GM23338 (cell line): ENCODE measurements at regions not wholly inside any gene's neighbourhood (a gene's known extent, or its start where the extent isn't known, plus 50 kb on each side); places are given as distances from the start of the nearest gene placed in this dataset.

Experiments
- ATAC-seq: fragments of 200-7000 bp; cut with Tn5 transposase; 3 replicates; pipeline ENCODE4 v1.9.1; 2020
- DNase-seq: peaks from one replicate; pipeline ENCODE4 v3.0.0-alpha.2; 2015; ENCODE audit warnings: low spot score
- H2AFZ ChIP-seq: fragments of 200-600 bp; sonication (generic); 2 replicates; pipeline ENCODE4 v1.8.0; 2016; ENCODE audit warnings: antibody characterized with exemption, mild to moderate bottlenecking, moderate library complexity
- H3F3A ChIP-seq: fragments of 200-600 bp; sonication (generic); replicated peaks from 2 replicates; pipeline ENCODE4 v1.8.0; 2017; ENCODE audit warnings: antibody characterized with exemption, mixed run types, low read depth
- H3K27ac ChIP-seq: fragments of 200-600 bp; sonication (generic); 2 replicates; pipeline ENCODE4 v1.6.1; 2016; ENCODE audit warnings: low read depth
- H3K27me3 ChIP-seq: fragments of 200-600 bp; sonication (generic); 2 replicates; pipeline ENCODE4 v1.8.0; 2016; ENCODE audit warnings: mild to moderate bottlenecking, mixed run types, moderate library complexity; ENCODE audit not compliant: insufficient read depth
- H3K36me3 ChIP-seq: fragments of 200-600 bp; sonication (generic); 2 replicates; pipeline ENCODE4 v1.8.0; 2016; ENCODE audit warnings: mild to moderate bottlenecking; ENCODE audit not compliant: insufficient read depth
- H3K4me1 ChIP-seq: fragments of 200-600 bp; sonication (generic); 2 replicates; pipeline ENCODE4 v1.8.0; 2016; ENCODE audit warnings: mild to moderate bottlenecking, moderate library complexity; ENCODE audit not compliant: insufficient read depth
- H3K4me2 ChIP-seq: fragments of 200-600 bp; sonication (generic); 2 replicates; pipeline ENCODE4 v1.7.1; 2017; ENCODE audit warnings: mixed run types
- H3K4me3 ChIP-seq: fragments of 200-600 bp; sonication (generic); 2 replicates; pipeline ENCODE4 v1.6.1; 2016; ENCODE audit warnings: mixed run types
- H3K79me2 ChIP-seq: fragments of 200-600 bp; sonication (generic); replicated peaks from 2 replicates; pipeline ENCODE4 v1.8.0; 2017; ENCODE audit warnings: mild to moderate bottlenecking; ENCODE audit not compliant: insufficient read depth
- H3K9me2 ChIP-seq: fragments of 200-600 bp; sonication (generic); 2 replicates; pipeline ENCODE4 v1.8.0; 2017; ENCODE audit not compliant: insufficient read depth
- H4K20me1 ChIP-seq: fragments of 200-600 bp; sonication (generic); replicated peaks from 2 replicates; pipeline ENCODE4 v1.8.0; 2017; ENCODE audit warnings: mild to moderate bottlenecking; ENCODE audit not compliant: insufficient read depth
- H3K27ac Mint-ChIP-seq: 2 replicates; pipeline ENCODE4 v1.8.0; 2020; ENCODE audit warnings: inconsistent platforms, mild to moderate bottlenecking, moderate library complexity, mixed read lengths
- H3K27me3 Mint-ChIP-seq: 3 replicates; pipeline ENCODE4 v1.8.0; 2022; ENCODE audit warnings: low read depth, mild to moderate bottlenecking, moderate library complexity, mixed read lengths, inconsistent platforms; ENCODE audit not compliant: insufficient read depth, poor library complexity
- H3K36me3 Mint-ChIP-seq: 3 replicates; pipeline ENCODE4 v1.8.0; 2021; ENCODE audit warnings: low read depth, mild to moderate bottlenecking, inconsistent platforms, moderate library complexity, mixed read lengths
- H3K4me1 Mint-ChIP-seq: 3 replicates; pipeline ENCODE4 v1.8.0; 2020; ENCODE audit warnings: mild to moderate bottlenecking, inconsistent platforms, mixed read lengths
- H3K4me3 Mint-ChIP-seq: 3 replicates; pipeline ENCODE4 v1.8.0; 2021; ENCODE audit warnings: moderate library complexity, mild to moderate bottlenecking, inconsistent platforms, mixed read lengths
- H3K9me3 Mint-ChIP-seq: 3 replicates; pipeline ENCODE4 v1.8.0; 2020; ENCODE audit warnings: moderate library complexity, mild to moderate bottlenecking, inconsistent platforms, mixed read lengths
- CTCF ChIP-seq, 2 experiments: fragments of 200-600 bp in 1 of 2; sonication (generic) in 1 of 2; conservative IDR thresholded peaks; 2 replicates each; pipeline versions ENCODE4 v1.5.1 to v1.6.1; 2016 to 2017; ENCODE audit warnings: antibody characterized with exemption in 2 of 2, low read depth in 2 of 2, mild to moderate bottlenecking in 2 of 2, moderate library complexity in 1 of 2
- EZH2phosphoT487 ChIP-seq: fragments of 200-600 bp; sonication (generic); IDR thresholded peaks from one replicate; pipeline ENCODE4 v1.8.1; 2018; ENCODE audit warnings: antibody characterized with exemption; ENCODE audit not compliant: unreplicated experiment
- JUNB ChIP-seq: IDR thresholded peaks from one replicate; pipeline ENCODE4 v1.6.1; 2016; ENCODE audit warnings: antibody characterized with exemption; ENCODE audit not compliant: unreplicated experiment
- NANOG ChIP-seq: IDR thresholded peaks from 2 replicates; pipeline ENCODE4 v1.6.1; 2016; ENCODE audit warnings: antibody characterized with exemption, borderline replicate concordance
- REST ChIP-seq: IDR thresholded peaks from one replicate; pipeline ENCODE4 v1.6.1; 2018; ENCODE audit warnings: antibody characterized with exemption; ENCODE audit not compliant: unreplicated experiment
- STAT1 ChIP-seq: IDR thresholded peaks from one replicate; pipeline ENCODE4 v1.6.1; 2016; ENCODE audit warnings: antibody characterized with exemption; ENCODE audit not compliant: unreplicated experiment
- ZNF114 ChIP-seq: fragments of 250-450 bp; sonication (Bioruptor Pico); IDR thresholded peaks from 2 replicates; pipeline ENCODE4 v1.5.0; 2020; ENCODE audit warnings: mild to moderate bottlenecking, moderate library complexity
- ZNF331 ChIP-seq: fragments of 250-450 bp; sonication (Bioruptor Pico); IDR thresholded peaks from 2 replicates; pipeline ENCODE4 v1.5.0; 2020; ENCODE audit warnings: low read depth, mild to moderate bottlenecking, moderate library complexity
- ZNF462 ChIP-seq: fragments of 250-450 bp; sonication (Bioruptor Pico); IDR thresholded peaks from 2 replicates; pipeline ENCODE4 v1.5.0; 2020; ENCODE audit warnings: mild to moderate bottlenecking, moderate library complexity

- no peak overlapping the region for H3K27ac ChIP-seq
- H3K79me2 ChIP-seq, result no peaks in the 10 kb centered on the region
- ATAC-seq (no peak), DNase-seq (no peak)
- Mint-ChIP-seq H3K27me3 (no peaks in the 10 kb centered on the region), H3K27ac (no peak overlapping the region), H3K9me3 (no peaks in the 10 kb centered on the region), H3K4me1 (peaks cover 6% of the 10 kb centered on the region), H3K4me3 (no peak overlapping the region), H3K36me3 (no peaks in the 10 kb centered on the region)
- peaks cover 7% of the 10 kb centered on the region for H3K4me1 ChIP-seq
- H3K4me2 ChIP-seq, result no peak overlapping the region
- no peak overlapping the region for H3K4me3 ChIP-seq
- H3K9me2 ChIP-seq, result no peaks in the 10 kb centered on the region; the same call in 1 of the 2 replicates
- no peaks in the 10 kb centered on the region for H4K20me1 ChIP-seq
- no peak overlapping the region for H2AFZ ChIP-seq
- no peaks in the 10 kb centered on the region for H3K27me3 ChIP-seq
- no peak for TF ChIP-seq NANOG
- no peak for TF ChIP-seq STAT1
- TF ChIP-seq CTCF (conservative IDR thresholded peaks at IDR 0.05; ENCODE audit: low read depth in 2 of 2), result no peak
- TF ChIP-seq JUNB, result no peak
- no peak for TF ChIP-seq EZH2phosphoT487
- TF ChIP-seq REST, result no peak
- no peak for TF ChIP-seq ZNF331 (CRISPR knock-in tag)
- no peak for TF ChIP-seq ZNF114 (CRISPR knock-in tag)
- H3F3A ChIP-seq, result no peaks in the 10 kb centered on the region
- no peaks in the 10 kb centered on the region for H3K36me3 ChIP-seq
These were observed 254.4 kb upstream of the POU3F2 start for GRCh38 chr6:98579941-98580340.

- peaks cover 3% of the 10 kb centered on the region for H3K27me3 Mint-ChIP-seq
- TF ChIP-seq ZNF462 (CRISPR knock-in tag), result no peak
These were observed 252.7 kb upstream of the POU3F2 start for GRCh38 chr6:98581705-98582104.

More at GRCh38 chr6:98581705-98582104, 252.7 kb upstream of the POU3F2 start:
- Histone ChIP-seq H4K20me1 (no peaks in the 10 kb centered on the region), H2AFZ (no peak overlapping the region), H3K79me2 (no peaks in the 10 kb centered on the region), H3K27ac (no peak overlapping the region), H3K36me3 (no peaks in the 10 kb centered on the region), H3K4me1 (peaks cover 7% of the 10 kb centered on the region), H3F3A (no peaks in the 10 kb centered on the region), H3K4me2 (no peak overlapping the region), H3K27me3 (no peaks in the 10 kb centered on the region), H3K4me3 (no peak overlapping the region), H3K9me2 (no peaks in the 10 kb centered on the region; the same call in 1 of the 2 replicates)
- no peaks in the 10 kb centered on the region for H3K9me3 Mint-ChIP-seq
- ATAC-seq (no peak), DNase-seq (no peak)
- peaks cover 6% of the 10 kb centered on the region for H3K4me1 Mint-ChIP-seq
- H3K4me3 Mint-ChIP-seq, result no peak overlapping the region
- no peaks in the 10 kb centered on the region for H3K36me3 Mint-ChIP-seq
- H3K27ac Mint-ChIP-seq, result no peak overlapping the region
